ENCODE measurements at regions not wholly inside any gene's neighbourhood (a gene's known extent, or its start where the extent isn't known, plus 50 kb on each side); places are given as distances from the start of the nearest gene placed in this dataset.

GRCh38 chr12:59946635-59947034 lies 350.8 kb downstream of the SLC16A7 start:
- Histone ChIP-seq H3K4me3 (ENCODE audit: control insufficient read depth in 2 of 3, extremely low read depth in 1 of 3, insufficient read depth in 2 of 3, low read depth in 1 of 3, low read length in 3 of 3) (no peak overlapping the region), H3K9me3 (ENCODE audit: control insufficient read depth, low read depth, low read length) (no peaks in the 10 kb centered on the region), H3K9me1 (ENCODE audit: control insufficient read depth, extremely low read depth, insufficient read depth, low read length) (no peaks in the 10 kb centered on the region), H3K79me2 (ENCODE audit: control insufficient read depth, insufficient read depth, low read length) (no peaks in the 10 kb centered on the region), H3K27ac (ENCODE audit: control insufficient read depth, insufficient read depth, low read length) (no peak overlapping the region), H4K20me1 (ENCODE audit: control insufficient read depth, extremely low read depth, insufficient read depth, low read length) (no peaks in the 10 kb centered on the region), H3K27me3 (ENCODE audit: control insufficient read depth, extremely low read depth, insufficient read depth, low read length) (no peaks in the 10 kb centered on the region), H3K36me3 (ENCODE audit: control insufficient read depth in 2 of 2, extremely low read depth in 1 of 2, insufficient read depth in 2 of 2, low read length in 2 of 2) (no peaks in the 10 kb centered on the region), H2AFZ (ENCODE audit: control insufficient read depth, low read length) (no peak overlapping the region), H3K4me2 (ENCODE audit: control insufficient read depth, extremely low read depth, insufficient read depth, low read depth, low read length) (no peak overlapping the region), H3K4me1 (ENCODE audit: control insufficient read depth, extremely low read depth, insufficient read depth, low read length) (no peaks in the 10 kb centered on the region), H3K9ac (ENCODE audit: control insufficient read depth, extremely low read depth, insufficient read depth, low read length) (no peak overlapping the region)
- TF ChIP-seq EZH2 (IDR thresholded peaks at IDR 0.05; ENCODE audit: low read length) (no peak), CTCF (optimal IDR thresholded peaks at IDR 0.05 in 1 of 3, IDR thresholded peaks at IDR 0.05 in 1 of 3, conservative IDR thresholded peaks at IDR 0.05 in 1 of 3; ENCODE audit: extremely low read depth in 1 of 3, insufficient read depth in 2 of 3, low read length in 3 of 3) (no peak)
- no peak for FAIRE-seq
- dilution Hi-C loops (cut with MboI; ENCODE audit: extremely low pct_ligation_motif_present, low sequenced_read_pairs), result no loop called here
- DNase-seq (ENCODE audit: low read depth, low spot score), result no peak

GRCh38 chr12:59963546-59963945 lies 367.7 kb downstream of the SLC16A7 start:
- no peak overlapping the region for H3K9ac ChIP-seq (ENCODE audit: control insufficient read depth, extremely low read depth, insufficient read depth, low read length)
- H3K27ac ChIP-seq (ENCODE audit: control insufficient read depth, insufficient read depth, low read length), result no peak overlapping the region
- H3K9me3 ChIP-seq (ENCODE audit: control insufficient read depth, low read depth, low read length), result no peaks in the 10 kb centered on the region
- H3K4me1 ChIP-seq (ENCODE audit: control insufficient read depth, extremely low read depth, insufficient read depth, low read length), result no peaks in the 10 kb centered on the region
- H3K4me3 ChIP-seq (ENCODE audit: control insufficient read depth in 2 of 3, extremely low read depth in 1 of 3, insufficient read depth in 2 of 3, low read depth in 1 of 3, low read length in 3 of 3), result no peak overlapping the region
- FAIRE-seq (no peak), DNase-seq (ENCODE audit: low read depth, low spot score) (no peak)
- no peaks in the 10 kb centered on the region for H4K20me1 ChIP-seq (ENCODE audit: control insufficient read depth, extremely low read depth, insufficient read depth, low read length)
- H3K27me3 ChIP-seq (ENCODE audit: control insufficient read depth, extremely low read depth, insufficient read depth, low read length), result no peaks in the 10 kb centered on the region
- H2AFZ ChIP-seq (ENCODE audit: control insufficient read depth, low read length), result no peak overlapping the region
- H3K4me2 ChIP-seq (ENCODE audit: control insufficient read depth, extremely low read depth, insufficient read depth, low read depth, low read length), result no peak overlapping the region
- H3K9me1 ChIP-seq (ENCODE audit: control insufficient read depth, extremely low read depth, insufficient read depth, low read length), result no peaks in the 10 kb centered on the region
- no peaks in the 10 kb centered on the region for H3K36me3 ChIP-seq (ENCODE audit: control insufficient read depth in 2 of 2, extremely low read depth in 1 of 2, insufficient read depth in 2 of 2, low read length in 2 of 2)
- dilution Hi-C loops (cut with MboI; ENCODE audit: extremely low pct_ligation_motif_present, low sequenced_read_pairs), result no loop called here
- H3K79me2 ChIP-seq (ENCODE audit: control insufficient read depth, insufficient read depth, low read length), result no peaks in the 10 kb centered on the region
- TF ChIP-seq CTCF (optimal IDR thresholded peaks at IDR 0.05 in 1 of 3, IDR thresholded peaks at IDR 0.05 in 1 of 3, conservative IDR thresholded peaks at IDR 0.05 in 1 of 3; ENCODE audit: extremely low read depth in 1 of 3, insufficient read depth in 2 of 3, low read length in 3 of 3), result no peak
- no peak for TF ChIP-seq EZH2 (IDR thresholded peaks at IDR 0.05; ENCODE audit: low read length)
